ENCODE measurements at regions not wholly inside any gene's neighbourhood (a gene's known extent, or its start where the extent isn't known, plus 50 kb on each side); places are given as distances from the start of the nearest gene placed in this dataset.
"Not testable (repeated sequence)": the region's sequence is repeated elsewhere in the genome, so short reads cannot be mapped to it uniquely, and the experiment has no call there.

GRCh38 chr1:73327180-73327793 is 870.7 kb downstream of the LRRIQ3 start:
- TF ChIP-seq ZNF274 (IDR thresholded peaks at IDR 0.05; ENCODE audit: low read depth, low read length) = no peak
- no peak for TF ChIP-seq YY1 (IDR thresholded peaks at IDR 0.05; ENCODE audit: insufficient read depth, insufficient read length)
- no peak for TF ChIP-seq SUZ12 (IDR thresholded peaks at IDR 0.05; ENCODE audit: extremely low read depth, insufficient read depth, insufficient read length)
- H3K4me3 ChIP-seq (ENCODE audit: insufficient read length, low read depth) = no peak overlapping the region

GRCh38 chr1:73326663-73327062 is 871.3 kb downstream of the LRRIQ3 start:
- Histone ChIP-seq H3K9me3 (ENCODE audit: insufficient read depth, low read length) (no peaks in the 10 kb centered on the region), H3K4me1 (ENCODE audit: insufficient read depth, insufficient read length) (no peaks in the 10 kb centered on the region), H3K36me3 (ENCODE audit: insufficient read depth, insufficient read length, low read length) (no peaks in the 10 kb centered on the region), H3K4me3 (ENCODE audit: insufficient read length, low read depth) (no peak overlapping the region), H3K27me3 (ENCODE audit: insufficient read depth, insufficient read length) (no peaks in the 10 kb centered on the region), H3K9ac (ENCODE audit: insufficient read length, low read depth) (no peak overlapping the region)
- no peak for TF ChIP-seq ZNF274 (IDR thresholded peaks at IDR 0.05; ENCODE audit: low read depth, low read length)
- no peak for DNase-seq (ENCODE audit: low read depth, low spot score)

More at GRCh38 chr1:73327180-73327793, 870.7 kb downstream of the LRRIQ3 start:
- Histone ChIP-seq H3K4me1 (ENCODE audit: insufficient read depth, insufficient read length) (no peaks in the 10 kb centered on the region), H3K9me3 (ENCODE audit: insufficient read depth, low read length) (peaks cover 2% of the 10 kb centered on the region; the same call in 1 of the 2 replicates), H3K27me3 (ENCODE audit: insufficient read depth, insufficient read length) (no peaks in the 10 kb centered on the region), H3K36me3 (ENCODE audit: insufficient read depth, insufficient read length, low read length) (no peaks in the 10 kb centered on the region), H3K9ac (ENCODE audit: insufficient read length, low read depth) (no peak overlapping the region)
- no peak for DNase-seq (ENCODE audit: low read depth, low spot score)

GRCh38 chr1:73310797-73311381 is 887.1 kb downstream of the LRRIQ3 start:
- no peak overlapping the region for H3K9ac ChIP-seq (ENCODE audit: insufficient read length, low read depth)
- no peaks in the 10 kb centered on the region for H3K36me3 ChIP-seq (ENCODE audit: insufficient read depth, insufficient read length, low read length)
- no peak for DNase-seq (ENCODE audit: low read depth, low spot score)
- H3K27me3 ChIP-seq (ENCODE audit: insufficient read depth, insufficient read length) = no peaks in the 10 kb centered on the region
- no peak for TF ChIP-seq YY1 (IDR thresholded peaks at IDR 0.05; ENCODE audit: insufficient read depth, insufficient read length)
- TF ChIP-seq ZNF274 (IDR thresholded peaks at IDR 0.05; ENCODE audit: low read depth, low read length) = no peak
- no peak for TF ChIP-seq SUZ12 (IDR thresholded peaks at IDR 0.05; ENCODE audit: extremely low read depth, insufficient read depth, insufficient read length)
- no peak overlapping the region for H3K4me3 ChIP-seq (ENCODE audit: insufficient read length, low read depth)
- H3K9me3 ChIP-seq (ENCODE audit: insufficient read depth, low read length) = no peaks in the 10 kb centered on the region
- H3K4me1 ChIP-seq (ENCODE audit: insufficient read depth, insufficient read length) = no peaks in the 10 kb centered on the region

GRCh38 chr1:73306899-73307555 is 890.9 kb downstream of the LRRIQ3 start:
- no peak for DNase-seq (ENCODE audit: low read depth, low spot score)
- no peak overlapping the region for H3K4me3 ChIP-seq (ENCODE audit: insufficient read length, low read depth)
- H3K4me1 ChIP-seq (ENCODE audit: insufficient read depth, insufficient read length) = no peaks in the 10 kb centered on the region
- no peaks in the 10 kb centered on the region for H3K36me3 ChIP-seq (ENCODE audit: insufficient read depth, insufficient read length, low read length)
- H3K9ac ChIP-seq (ENCODE audit: insufficient read length, low read depth) = no peak overlapping the region
- TF ChIP-seq ZNF274 (IDR thresholded peaks at IDR 0.05; ENCODE audit: low read depth, low read length) = no peak
- TF ChIP-seq SUZ12 (IDR thresholded peaks at IDR 0.05; ENCODE audit: extremely low read depth, insufficient read depth, insufficient read length) = no peak
- TF ChIP-seq YY1 (IDR thresholded peaks at IDR 0.05; ENCODE audit: insufficient read depth, insufficient read length) = no peak
- no peaks in the 10 kb centered on the region for H3K27me3 ChIP-seq (ENCODE audit: insufficient read depth, insufficient read length)
- no peaks in the 10 kb centered on the region for H3K9me3 ChIP-seq (ENCODE audit: insufficient read depth, low read length)

GRCh38 chr1:73273886-73274285 is 924.1 kb downstream of the LRRIQ3 start:
- H3K36me3 ChIP-seq (ENCODE audit: insufficient read depth, insufficient read length, low read length) = no peaks in the 10 kb centered on the region
- no peaks in the 10 kb centered on the region for H3K27me3 ChIP-seq (ENCODE audit: insufficient read depth, insufficient read length)
- H3K9ac ChIP-seq (ENCODE audit: insufficient read length, low read depth) = no peak overlapping the region
- DNase-seq (ENCODE audit: low read depth, low spot score) = no peak
- no peak overlapping the region for H3K4me3 ChIP-seq (ENCODE audit: insufficient read length, low read depth)
- no peaks in the 10 kb centered on the region for H3K4me1 ChIP-seq (ENCODE audit: insufficient read depth, insufficient read length)
- peaks cover 18% of the 10 kb centered on the region for H3K9me3 ChIP-seq (ENCODE audit: insufficient read depth, low read length)
- TF ChIP-seq YY1 (IDR thresholded peaks at IDR 0.05; ENCODE audit: insufficient read depth, insufficient read length) (no peak), ZNF274 (IDR thresholded peaks at IDR 0.05; ENCODE audit: low read depth, low read length) (no peak), SUZ12 (IDR thresholded peaks at IDR 0.05; ENCODE audit: extremely low read depth, insufficient read depth, insufficient read length) (no peak)

GRCh38 chr1:73245196-73245595 is 952.8 kb downstream of the LRRIQ3 start:
- DNase-seq (ENCODE audit: low read depth, low spot score); H3K36me3 ChIP-seq (ENCODE audit: insufficient read depth, insufficient read length, low read length); H3K4me1 ChIP-seq (ENCODE audit: insufficient read depth, insufficient read length); H3K9ac ChIP-seq (ENCODE audit: insufficient read length, low read depth); H3K4me3 ChIP-seq (ENCODE audit: insufficient read length, low read depth); H3K27me3 ChIP-seq (ENCODE audit: insufficient read depth, insufficient read length): not testable (repeated sequence)
- H3K9me3 ChIP-seq (ENCODE audit: insufficient read depth, low read length) = peaks cover 36% of the 10 kb centered on the region

GRCh38 chr1:73218995-73219546 is 936.7 kb upstream of the NEGR1 start:
- no peaks in the 10 kb centered on the region for H3K4me1 ChIP-seq (ENCODE audit: insufficient read depth, insufficient read length)
- TF ChIP-seq SUZ12 (IDR thresholded peaks at IDR 0.05; ENCODE audit: extremely low read depth, insufficient read depth, insufficient read length) (no peak), ZNF274 (IDR thresholded peaks at IDR 0.05; ENCODE audit: low read depth, low read length) (no peak), YY1 (IDR thresholded peaks at IDR 0.05; ENCODE audit: insufficient read depth, insufficient read length) (no peak)
- H3K4me3 ChIP-seq (ENCODE audit: insufficient read length, low read depth) = no peak overlapping the region
- H3K27me3 ChIP-seq (ENCODE audit: insufficient read depth, insufficient read length) = no peaks in the 10 kb centered on the region
- 0 out of 2 replicates have a peak, but pooled peaks cover 10% of the 10 kb centered on the region for H3K9me3 ChIP-seq (ENCODE audit: insufficient read depth, low read length)
- no peak overlapping the region for H3K9ac ChIP-seq (ENCODE audit: insufficient read length, low read depth)
- no peaks in the 10 kb centered on the region for H3K36me3 ChIP-seq (ENCODE audit: insufficient read depth, insufficient read length, low read length)
- DNase-seq (ENCODE audit: low read depth, low spot score) = no peak

Data from NT2/D1 (cell line).